ENCODE measurements at regions not wholly inside any gene's neighbourhood (a gene's known extent, or its start where the extent isn't known, plus 50 kb on each side); places are given as distances from the start of the nearest gene placed in this dataset.
"Not testable (repeated sequence)": the region's sequence is repeated elsewhere in the genome, so short reads cannot be mapped to it uniquely, and the experiment has no call there.

DNA sequence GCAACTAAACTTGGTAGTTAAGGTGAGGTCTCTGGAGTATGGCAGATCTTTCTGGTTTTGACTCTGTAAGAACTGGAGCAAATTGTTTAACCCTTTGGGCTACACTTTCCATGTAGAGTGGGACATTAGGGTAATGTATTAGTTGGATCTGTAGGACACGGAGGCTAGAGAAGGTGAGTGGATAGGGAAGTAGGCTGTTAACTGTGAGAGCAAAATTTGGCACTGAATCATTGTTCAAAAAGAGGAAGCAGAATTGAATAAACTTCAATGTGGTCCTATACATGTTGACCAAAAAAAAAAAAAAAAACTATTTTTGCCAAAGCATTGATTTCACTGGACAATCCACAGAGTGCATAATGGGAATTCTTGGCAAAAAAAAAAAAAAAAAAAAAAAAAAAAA lies 370.2 kb upstream of the CHORDC1 start:
- Histone ChIP-seq H3K4me1 (ENCODE audit: control insufficient read depth in 1 of 2, extremely low read depth in 1 of 2, insufficient read depth in 2 of 2, low read length in 2 of 2) (no peaks in the 10 kb centered on the region), H3K36me3 (ENCODE audit: control insufficient read depth in 2 of 2, extremely low read depth in 1 of 2, insufficient read depth in 1 of 2, low read length in 1 of 2) (no peaks in the 10 kb centered on the region), H3K27me3 (replicated peaks in 1 of 2; ENCODE audit: control insufficient read depth in 2 of 2, extremely low read depth in 1 of 2, insufficient read depth in 2 of 2, low read length in 1 of 2) (no peaks in the 10 kb centered on the region), H3K27ac (ENCODE audit: low read length) (no peak overlapping the region), H3K4me3 (ENCODE audit: control insufficient read depth in 1 of 2, extremely low read depth in 1 of 2, low read length in 1 of 2) (no peak overlapping the region), H3K9me3 (no peaks in the 10 kb centered on the region)
- DNase-seq = no peak
- ChIA-PET CTCF (no interaction called here), POLR2A (no interaction called here)
- Mint-ChIP-seq H3K4me1 (no peaks in the 10 kb centered on the region), H3K4me3 (no peak overlapping the region), H3K27me3 (no peaks in the 10 kb centered on the region), H3K9me3 (peaks cover 0 to 18% (median 5%) of the 10 kb centered on the region in 3 donors), H3K36me3 (no peaks in the 10 kb centered on the region), H3K27ac (no peak overlapping the region)
- ATAC-seq (replicated peaks in 1 of 4) = no peak
- 17% methylated on average over 1 of the region's 1 CpG for WGBS (ENCODE audit: insufficient coverage)

DNA sequence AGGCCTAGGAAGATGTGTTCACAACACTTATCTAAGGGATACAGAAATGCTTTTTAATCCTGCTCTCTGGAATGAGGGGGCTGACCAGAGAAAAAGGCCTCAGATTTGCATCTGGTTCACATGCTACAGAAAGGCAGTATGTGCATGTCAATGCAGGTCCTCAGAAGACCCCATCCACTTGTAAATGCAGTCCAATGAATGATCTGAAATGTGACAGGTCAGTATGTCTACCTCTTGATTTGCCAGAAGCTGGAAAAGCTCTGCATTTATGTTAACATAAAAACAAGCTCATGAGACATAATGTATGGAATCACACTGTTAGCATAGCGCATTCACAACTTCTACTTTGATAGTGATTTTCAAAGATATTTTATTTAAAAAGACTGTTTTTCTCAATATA lies 367.4 kb upstream of the CHORDC1 start:
- no peaks in the 10 kb centered on the region for H3K9me3 ChIP-seq
- no peaks in the 10 kb centered on the region for H3K27me3 ChIP-seq (replicated peaks in 1 of 2; ENCODE audit: control insufficient read depth in 2 of 2, extremely low read depth in 1 of 2, insufficient read depth in 2 of 2, low read length in 1 of 2)
- no peak for DNase-seq
- no peak overlapping the region for H3K4me3 Mint-ChIP-seq
- no peaks in the 10 kb centered on the region for H3K36me3 ChIP-seq (ENCODE audit: control insufficient read depth in 2 of 2, extremely low read depth in 1 of 2, insufficient read depth in 1 of 2, low read length in 1 of 2)
- H3K27me3 Mint-ChIP-seq = no peaks in the 10 kb centered on the region
- no peak overlapping the region for H3K4me3 ChIP-seq (ENCODE audit: control insufficient read depth in 1 of 2, extremely low read depth in 1 of 2, low read length in 1 of 2)
- no peaks in the 10 kb centered on the region for H3K4me1 Mint-ChIP-seq
- no CpG with 5 or more reads among the region's 1 CpG for WGBS (ENCODE audit: insufficient coverage)
- ATAC-seq (replicated peaks in 1 of 4) = no peak
- no peaks in the 10 kb centered on the region for H3K4me1 ChIP-seq (ENCODE audit: control insufficient read depth in 1 of 2, extremely low read depth in 1 of 2, insufficient read depth in 2 of 2, low read length in 2 of 2)
- H3K36me3 Mint-ChIP-seq = no peaks in the 10 kb centered on the region
- H3K27ac Mint-ChIP-seq = no peak overlapping the region
- H3K9me3 Mint-ChIP-seq = peaks cover 0 to 5% (median 0%) of the 10 kb centered on the region in 3 donors
- ChIA-PET POLR2A (interaction anchor here in 1 of 2 donors (0.6 kb wide), 1 partner anchor 82 kb away, joined by 8 read pairs; no protein-coding TSS in a partner anchor), CTCF (no interaction called here)
- no peak overlapping the region for H3K27ac ChIP-seq (ENCODE audit: low read length)

DNA sequence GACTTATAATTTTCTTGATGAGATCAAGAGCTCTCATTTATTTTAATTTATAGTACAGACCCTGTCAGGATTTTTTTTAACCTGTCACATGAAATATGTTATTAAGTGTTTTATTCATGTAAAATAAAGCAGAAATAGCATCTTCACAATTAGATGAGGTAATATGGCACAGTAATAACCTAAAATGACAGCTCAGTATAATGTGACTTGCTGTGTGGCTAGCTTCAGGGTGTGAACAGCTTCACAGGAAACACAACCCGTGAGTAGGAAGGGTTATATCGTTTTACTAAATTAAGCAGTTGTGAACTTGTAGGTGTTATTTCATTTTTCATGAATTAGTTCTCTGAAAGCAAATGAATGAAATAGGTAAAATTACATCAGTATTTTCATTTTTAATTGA lies 366.9 kb upstream of the CHORDC1 start:
- no peaks in the 10 kb centered on the region for H3K36me3 ChIP-seq (ENCODE audit: control insufficient read depth in 2 of 2, extremely low read depth in 1 of 2, insufficient read depth in 1 of 2, low read length in 1 of 2)
- H3K9me3 ChIP-seq = no peaks in the 10 kb centered on the region
- WGBS (ENCODE audit: insufficient coverage) = no CpG with 5 or more reads among the region's 2 CpGs
- CTCF ChIA-PET = no interaction called here
- Mint-ChIP-seq H3K27me3 (no peaks in the 10 kb centered on the region), H3K4me3 (no peak overlapping the region), H3K4me1 (no peaks in the 10 kb centered on the region), H3K27ac (no peak overlapping the region), H3K9me3 (peaks cover 0 to 5% (median 0%) of the 10 kb centered on the region in 3 donors), H3K36me3 (no peaks in the 10 kb centered on the region)
- no peak overlapping the region for H3K27ac ChIP-seq (ENCODE audit: low read length)
- no peak for DNase-seq
- no peaks in the 10 kb centered on the region for H3K4me1 ChIP-seq (ENCODE audit: control insufficient read depth in 1 of 2, extremely low read depth in 1 of 2, insufficient read depth in 2 of 2, low read length in 2 of 2)
- no peak overlapping the region for H3K4me3 ChIP-seq (ENCODE audit: control insufficient read depth in 1 of 2, extremely low read depth in 1 of 2, low read length in 1 of 2)
- POLR2A ChIA-PET = no interaction called here
- no peak for ATAC-seq (replicated peaks in 1 of 4)
- H3K27me3 ChIP-seq (replicated peaks in 1 of 2; ENCODE audit: control insufficient read depth in 2 of 2, extremely low read depth in 1 of 2, insufficient read depth in 2 of 2, low read length in 1 of 2) = no peaks in the 10 kb centered on the region

DNA sequence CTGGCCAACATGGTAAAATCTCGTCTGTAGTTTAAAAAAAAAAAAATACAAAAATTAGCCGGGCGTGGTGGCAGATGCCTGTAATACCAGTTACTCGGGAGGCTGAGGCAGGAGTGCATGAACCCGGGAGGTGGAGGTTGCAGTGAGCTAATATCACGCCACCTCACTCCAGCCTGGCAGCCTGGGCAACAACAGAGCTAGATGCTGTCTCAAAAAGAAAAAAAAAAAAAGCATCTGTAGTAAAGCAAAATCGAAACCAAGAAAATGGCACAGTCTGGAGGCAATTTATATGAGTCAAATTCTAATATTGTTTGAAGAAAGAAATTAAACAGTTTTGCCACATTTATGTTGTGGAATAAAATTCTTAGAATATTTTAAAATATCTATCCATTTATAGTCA lies 365.0 kb upstream of the CHORDC1 start:
- H3K4me1 ChIP-seq (ENCODE audit: control insufficient read depth in 1 of 2, extremely low read depth in 1 of 2, insufficient read depth in 2 of 2, low read length in 2 of 2) = no peaks in the 10 kb centered on the region
- H3K27ac ChIP-seq (ENCODE audit: low read length) = no peak overlapping the region
- H3K9me3 ChIP-seq = no peaks in the 10 kb centered on the region
- ATAC-seq (replicated peaks in 1 of 4) (no peak), DNase-seq (no peak)
- no peaks in the 10 kb centered on the region for H3K27me3 ChIP-seq (replicated peaks in 1 of 2; ENCODE audit: control insufficient read depth in 2 of 2, extremely low read depth in 1 of 2, insufficient read depth in 2 of 2, low read length in 1 of 2)
- no peaks in the 10 kb centered on the region for H3K36me3 ChIP-seq (ENCODE audit: control insufficient read depth in 2 of 2, extremely low read depth in 1 of 2, insufficient read depth in 1 of 2, low read length in 1 of 2)
- ChIA-PET POLR2A (no interaction called here), CTCF (no interaction called here)
- Mint-ChIP-seq H3K27me3 (no peaks in the 10 kb centered on the region), H3K27ac (no peak overlapping the region), H3K4me3 (no peak overlapping the region), H3K36me3 (no peaks in the 10 kb centered on the region), H3K9me3 (peaks cover 0 to 2% (median 0%) of the 10 kb centered on the region in 3 donors), H3K4me1 (no peaks in the 10 kb centered on the region)
- 60% methylated on average over 1 of the region's 7 CpGs for WGBS (ENCODE audit: insufficient coverage)
- no peak overlapping the region for H3K4me3 ChIP-seq (ENCODE audit: control insufficient read depth in 1 of 2, extremely low read depth in 1 of 2, low read length in 1 of 2)

DNA sequence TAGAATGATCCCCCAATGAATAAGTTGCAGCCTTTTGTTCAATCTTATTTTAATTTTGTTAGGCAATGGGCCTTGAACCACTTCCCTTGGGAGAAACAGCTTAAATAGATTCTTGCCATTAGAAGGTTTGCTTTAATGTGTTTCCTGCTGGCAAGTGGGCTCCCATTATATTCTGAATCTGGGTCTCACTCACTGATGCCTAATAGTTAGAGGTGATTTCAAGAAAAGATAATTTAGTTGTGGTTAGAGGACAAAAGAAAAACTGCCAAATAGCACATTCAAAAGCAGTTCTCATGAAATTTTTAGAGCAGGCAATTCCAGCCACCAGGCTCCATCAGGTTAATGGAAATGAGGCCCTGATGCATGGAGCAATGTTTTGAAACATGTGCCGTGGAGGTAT lies 362.6 kb upstream of the CHORDC1 start:
- no peak overlapping the region for H3K27ac ChIP-seq (ENCODE audit: low read length)
- CTCF ChIA-PET = no interaction called here
- whole genome bisulfite sequencing (ENCODE audit: insufficient coverage) = no CpG with 5 or more reads among the region's 1 CpG

DNA sequence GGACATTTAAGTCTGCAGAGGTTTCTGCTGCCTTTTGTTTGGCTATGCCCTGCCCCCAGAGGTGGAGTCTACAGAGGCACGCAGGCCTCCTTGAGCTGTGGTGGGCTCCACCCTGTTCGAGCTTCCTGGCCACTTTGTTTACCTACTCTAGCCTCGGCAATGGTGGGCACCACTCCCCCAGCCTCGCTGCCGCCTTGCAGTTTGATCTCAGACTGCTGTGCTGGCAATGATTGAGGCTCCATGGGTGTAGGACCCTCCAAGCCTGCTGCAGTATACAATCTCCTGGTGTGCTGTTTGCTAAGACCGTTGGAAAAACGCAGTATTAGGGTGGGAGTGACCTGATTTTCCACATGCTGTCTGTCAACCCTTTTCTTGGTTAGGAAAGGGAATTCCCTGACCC lies 360.1 kb upstream of the CHORDC1 start:
- H3K27me3 ChIP-seq (replicated peaks in 1 of 2; ENCODE audit: control insufficient read depth in 2 of 2, extremely low read depth in 1 of 2, insufficient read depth in 2 of 2, low read length in 1 of 2); POLR2A ChIA-PET; H3K4me3 ChIP-seq (ENCODE audit: control insufficient read depth in 1 of 2, extremely low read depth in 1 of 2, low read length in 1 of 2); H3K4me1 Mint-ChIP-seq; H3K27me3 Mint-ChIP-seq; CTCF ChIA-PET; H3K4me1 ChIP-seq (ENCODE audit: control insufficient read depth in 1 of 2, extremely low read depth in 1 of 2, insufficient read depth in 2 of 2, low read length in 2 of 2); H3K27ac Mint-ChIP-seq; H3K4me3 Mint-ChIP-seq; ATAC-seq (replicated peaks in 1 of 4); H3K27ac ChIP-seq (ENCODE audit: low read length); H3K36me3 Mint-ChIP-seq; H3K9me3 ChIP-seq; H3K36me3 ChIP-seq (ENCODE audit: control insufficient read depth in 2 of 2, extremely low read depth in 1 of 2, insufficient read depth in 1 of 2, low read length in 1 of 2); DNase-seq: not testable (repeated sequence)
- WGBS (ENCODE audit: insufficient coverage) = 79% methylated on average over 5 of the region's 7 CpGs
- H3K9me3 Mint-ChIP-seq = peaks cover 2 to 17% (median 10%) of the 10 kb centered on the region in 3 donors

More for the DNA sequence above, 362.6 kb upstream of the CHORDC1 start:
- no peaks in the 10 kb centered on the region for H3K36me3 Mint-ChIP-seq
- no peaks in the 10 kb centered on the region for H3K27me3 Mint-ChIP-seq
- H3K36me3 ChIP-seq (ENCODE audit: control insufficient read depth in 2 of 2, extremely low read depth in 1 of 2, insufficient read depth in 1 of 2, low read length in 1 of 2) = no peaks in the 10 kb centered on the region
- H3K27ac Mint-ChIP-seq = no peak overlapping the region
- no peak for DNase-seq
- H3K4me1 Mint-ChIP-seq = no peaks in the 10 kb centered on the region
- no peaks in the 10 kb centered on the region for H3K27me3 ChIP-seq (replicated peaks in 1 of 2; ENCODE audit: control insufficient read depth in 2 of 2, extremely low read depth in 1 of 2, insufficient read depth in 2 of 2, low read length in 1 of 2)
- no peaks in the 10 kb centered on the region for H3K4me1 ChIP-seq (ENCODE audit: control insufficient read depth in 1 of 2, extremely low read depth in 1 of 2, insufficient read depth in 2 of 2, low read length in 2 of 2)
- ATAC-seq (replicated peaks in 1 of 4) = no peak
- POLR2A ChIA-PET = no interaction called here
- H3K9me3 Mint-ChIP-seq = peaks cover 2 to 10% (median 8%) of the 10 kb centered on the region in 3 donors
- no peak overlapping the region for H3K4me3 Mint-ChIP-seq
- no peaks in the 10 kb centered on the region for H3K9me3 ChIP-seq
- no peak overlapping the region for H3K4me3 ChIP-seq (ENCODE audit: control insufficient read depth in 1 of 2, extremely low read depth in 1 of 2, low read length in 1 of 2)

DNA sequence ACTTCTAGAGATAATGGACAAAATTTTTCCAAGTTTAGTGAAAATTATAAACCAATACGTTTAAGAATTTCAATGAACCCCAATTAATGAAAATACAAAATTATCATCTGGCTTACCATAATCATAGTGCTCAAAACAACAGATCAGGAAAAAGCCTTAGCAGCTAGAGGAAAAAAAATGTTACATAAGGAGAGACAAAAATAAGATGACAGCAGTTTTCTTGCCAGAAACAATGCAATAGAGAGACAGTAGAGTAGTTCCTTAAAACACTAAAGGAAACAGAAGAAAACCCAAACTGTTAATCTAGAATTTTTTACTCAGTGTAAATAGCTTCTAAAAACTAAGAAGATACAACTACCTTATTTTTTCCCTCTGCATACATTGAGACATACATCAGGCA lies 341.7 kb upstream of the CHORDC1 start:
- peaks cover 6 to 14% (median 12%) of the 10 kb centered on the region in 3 donors for H3K9me3 Mint-ChIP-seq
- Histone ChIP-seq H3K27ac (ENCODE audit: low read length) (no peak overlapping the region), H3K4me1 (ENCODE audit: control insufficient read depth in 1 of 2, extremely low read depth in 1 of 2, insufficient read depth in 2 of 2, low read length in 2 of 2) (no peaks in the 10 kb centered on the region), H3K27me3 (replicated peaks in 1 of 2; ENCODE audit: control insufficient read depth in 2 of 2, extremely low read depth in 1 of 2, insufficient read depth in 2 of 2, low read length in 1 of 2) (no peaks in the 10 kb centered on the region), H3K4me3 (ENCODE audit: control insufficient read depth in 1 of 2, extremely low read depth in 1 of 2, low read length in 1 of 2) (no peak overlapping the region), H3K36me3 (ENCODE audit: control insufficient read depth in 2 of 2, extremely low read depth in 1 of 2, insufficient read depth in 1 of 2, low read length in 1 of 2) (no peaks in the 10 kb centered on the region), H3K9me3 (no peaks in the 10 kb centered on the region)
- DNase-seq = no peak
- no peak overlapping the region for H3K27ac Mint-ChIP-seq
- no CpG with 5 or more reads among the region's 1 CpG for WGBS (ENCODE audit: insufficient coverage)
- no peak for ATAC-seq (replicated peaks in 1 of 4)
- H3K4me3 Mint-ChIP-seq = no peak overlapping the region
- ChIA-PET POLR2A (no interaction called here), CTCF (no interaction called here)
- no peaks in the 10 kb centered on the region for H3K36me3 Mint-ChIP-seq
- H3K27me3 Mint-ChIP-seq = no peaks in the 10 kb centered on the region
- H3K4me1 Mint-ChIP-seq = no peaks in the 10 kb centered on the region
